GM19463 (cell line): ENCODE measurements at regions not wholly inside any gene's neighbourhood (a gene's known extent, or its start where the extent isn't known, plus 50 kb on each side); places are given as distances from the start of the nearest gene placed in this dataset.
A peak's percentile ranks its signal among the peaks of the same experiment; 100 is the strongest.
"Not testable (repeated sequence)": the region's sequence is repeated elsewhere in the genome, so short reads cannot be mapped to it uniquely, and the experiment has no call there.

Source experiments
- ATAC-seq: cut with Tn5 transposase; IDR thresholded peaks from one replicate; pipeline ENCODE4 v1.9.1; 2021; ENCODE audit warnings: mild to moderate bottlenecking, moderate library complexity; ENCODE audit not compliant: unreplicated experiment

- no peak for ATAC-seq
Measured at GRCh38 chr4:107392951-107393350, 327.1 kb downstream of the PAPSS1 start.

GRCh38 chr4:107392380-107392779 is 327.7 kb downstream of the PAPSS1 start:
- ATAC-seq, result no peak

- ATAC-seq, result no peak
Measured at GRCh38 chr4:107391630-107392028, 328.4 kb downstream of the PAPSS1 start.

GRCh38 chr4:107391009-107391629 is 328.9 kb downstream of the PAPSS1 start:
- no peak for ATAC-seq

GRCh38 chr4:107389965-107390364 is 330.1 kb downstream of the PAPSS1 start:
- no peak for ATAC-seq

GRCh38 chr4:107388736-107389274 is 331.2 kb downstream of the PAPSS1 start:
- peak; percentile 51 for ATAC-seq

GRCh38 chr4:107380836-107381438 is 339.1 kb downstream of the PAPSS1 start:
- ATAC-seq, result no peak

GRCh38 chr4:107380190-107380589 is 339.8 kb downstream of the PAPSS1 start:
- ATAC-seq, result no peak

- no peak for ATAC-seq
Measured at GRCh38 chr4:107379054-107379869, 340.8 kb downstream of the PAPSS1 start.

- no peak for ATAC-seq
Measured at GRCh38 chr4:107376293-107376692, 340.2 kb upstream of the DKK2 start.

- ATAC-seq, result no peak
Measured at GRCh38 chr4:107366900-107367299, 330.8 kb upstream of the DKK2 start.

GRCh38 chr4:107366016-107366735 is 330.1 kb upstream of the DKK2 start:
- ATAC-seq, result no peak

- ATAC-seq, result no peak
Measured at GRCh38 chr4:107363125-107363524, 327.0 kb upstream of the DKK2 start.

GRCh38 chr4:107359208-107359607 is 323.1 kb upstream of the DKK2 start:
- ATAC-seq, result no peak

- not testable (repeated sequence) for ATAC-seq
Measured at GRCh38 chr4:107354304-107354703, 318.2 kb upstream of the DKK2 start.

- no peak for ATAC-seq
Measured at GRCh38 chr4:107351196-107351595, 315.1 kb upstream of the DKK2 start.

GRCh38 chr4:107349732-107350131 is 313.6 kb upstream of the DKK2 start:
- no peak for ATAC-seq

- ATAC-seq, result no peak
Measured at GRCh38 chr4:107349266-107349665, 313.2 kb upstream of the DKK2 start.

GRCh38 chr4:107348188-107349050 is 312.3 kb upstream of the DKK2 start:
- ATAC-seq, result no peak

- ATAC-seq, result no peak
Measured at GRCh38 chr4:107333518-107333917, 297.4 kb upstream of the DKK2 start.
